ENCODE measurements at regions not wholly inside any gene's neighbourhood (a gene's known extent, or its start where the extent isn't known, plus 50 kb on each side); places are given as distances from the start of the nearest gene placed in this dataset.

DNA sequence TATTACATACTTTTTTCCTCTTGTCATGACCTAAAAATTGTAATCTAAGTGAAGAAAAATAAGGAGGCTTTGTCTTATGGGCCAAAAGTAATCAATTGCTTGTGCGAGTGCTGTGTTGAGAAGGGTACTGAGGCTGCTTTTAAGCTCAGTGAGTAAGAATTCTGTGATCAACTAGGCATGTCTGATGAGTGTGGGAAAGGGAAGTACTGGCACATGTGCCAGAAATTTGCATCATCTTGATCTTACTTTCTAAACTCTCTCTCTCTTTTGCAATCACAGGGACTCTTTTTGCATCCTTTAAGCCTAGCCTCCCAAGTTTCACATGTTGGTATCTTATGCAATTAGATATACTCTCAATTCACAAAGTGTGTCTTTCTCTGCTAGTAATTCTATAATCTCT lies 329.9 kb downstream of the KIF4B start:
- TF ChIP-seq, protein P1, sequence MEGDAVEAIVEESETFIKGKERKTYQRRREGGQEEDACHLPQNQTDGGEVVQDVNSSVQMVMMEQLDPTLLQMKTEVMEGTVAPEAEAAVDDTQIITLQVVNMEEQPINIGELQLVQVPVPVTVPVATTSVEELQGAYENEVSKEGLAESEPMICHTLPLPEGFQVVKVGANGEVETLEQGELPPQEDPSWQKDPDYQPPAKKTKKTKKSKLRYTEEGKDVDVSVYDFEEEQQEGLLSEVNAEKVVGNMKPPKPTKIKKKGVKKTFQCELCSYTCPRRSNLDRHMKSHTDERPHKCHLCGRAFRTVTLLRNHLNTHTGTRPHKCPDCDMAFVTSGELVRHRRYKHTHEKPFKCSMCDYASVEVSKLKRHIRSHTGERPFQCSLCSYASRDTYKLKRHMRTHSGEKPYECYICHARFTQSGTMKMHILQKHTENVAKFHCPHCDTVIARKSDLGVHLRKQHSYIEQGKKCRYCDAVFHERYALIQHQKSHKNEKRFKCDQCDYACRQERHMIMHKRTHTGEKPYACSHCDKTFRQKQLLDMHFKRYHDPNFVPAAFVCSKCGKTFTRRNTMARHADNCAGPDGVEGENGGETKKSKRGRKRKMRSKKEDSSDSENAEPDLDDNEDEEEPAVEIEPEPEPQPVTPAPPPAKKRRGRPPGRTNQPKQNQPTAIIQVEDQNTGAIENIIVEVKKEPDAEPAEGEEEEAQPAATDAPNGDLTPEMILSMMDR (conservative IDR thresholded peaks at IDR 0.05) = no peak

DNA sequence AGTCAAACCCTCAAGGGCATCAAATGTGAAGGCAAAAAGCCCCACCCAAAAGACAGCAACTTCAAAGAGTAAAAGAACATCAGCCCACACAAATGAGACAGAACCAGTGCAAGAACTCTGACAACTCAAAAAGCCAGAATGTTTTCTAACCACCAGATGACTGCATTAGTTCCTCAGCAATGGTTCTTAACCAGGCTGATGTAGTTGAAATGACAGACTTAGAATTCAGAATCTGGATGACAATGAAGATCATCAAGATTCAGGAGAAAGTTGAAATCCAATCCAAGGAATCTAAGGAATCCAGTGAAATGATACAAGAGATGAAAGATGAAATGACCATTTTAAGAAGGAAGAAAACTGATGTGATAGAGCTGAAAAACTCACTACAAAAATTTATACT lies 339.7 kb downstream of the KIF4B start:
- H3K27ac ChIP-seq = no peak overlapping the region
- TF ChIP-seq, protein P1 (conservative IDR thresholded peaks at IDR 0.05) = no peak

More for the DNA sequence above, 329.9 kb downstream of the KIF4B start:
- H3K27ac ChIP-seq = no peak overlapping the region

DNA sequence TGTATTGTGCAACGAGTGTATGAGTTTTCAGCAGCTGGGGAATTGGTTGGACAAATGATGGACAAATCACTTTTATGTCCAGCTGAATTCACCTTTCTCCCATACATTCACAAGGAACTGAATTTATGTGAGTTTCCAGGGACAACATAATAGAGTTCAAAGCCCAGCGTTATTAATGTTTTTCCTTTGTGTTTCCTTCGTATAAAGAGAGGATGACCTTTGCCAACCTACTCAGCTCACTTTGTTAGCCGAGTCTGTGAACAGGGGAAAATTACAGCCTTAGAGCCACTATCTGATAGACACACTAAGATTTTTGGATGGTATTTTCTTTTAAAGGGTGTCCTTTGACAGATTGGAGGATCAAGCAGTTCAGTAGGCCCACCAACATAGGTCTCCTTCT lies 352.5 kb downstream of the KIF4B start:
- TF ChIP-seq, protein P1 (conservative IDR thresholded peaks at IDR 0.05) = no peak
- H3K27ac ChIP-seq = no peak overlapping the region

DNA sequence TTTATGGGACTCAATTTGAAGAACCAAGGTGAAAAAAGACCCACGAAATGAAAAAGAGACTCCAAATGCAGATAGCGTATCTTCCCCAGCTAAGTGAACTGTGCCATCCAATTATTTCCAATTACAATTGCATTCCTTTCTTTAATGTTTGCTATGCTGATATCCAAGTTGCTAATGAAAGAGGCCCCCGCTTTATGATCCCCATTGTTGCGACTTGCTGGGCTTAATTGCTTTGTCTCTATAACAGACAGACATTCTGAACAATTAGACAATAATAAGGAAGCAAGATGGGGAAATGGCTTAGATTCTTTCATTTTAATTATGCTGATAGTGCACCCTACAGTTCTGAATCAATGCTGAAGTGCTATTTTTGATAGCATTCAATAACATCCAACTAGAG lies 354.3 kb downstream of the KIF4B start:
- H3K27ac ChIP-seq = no peak overlapping the region
- TF ChIP-seq, protein P1 (conservative IDR thresholded peaks at IDR 0.05) = no peak

DNA sequence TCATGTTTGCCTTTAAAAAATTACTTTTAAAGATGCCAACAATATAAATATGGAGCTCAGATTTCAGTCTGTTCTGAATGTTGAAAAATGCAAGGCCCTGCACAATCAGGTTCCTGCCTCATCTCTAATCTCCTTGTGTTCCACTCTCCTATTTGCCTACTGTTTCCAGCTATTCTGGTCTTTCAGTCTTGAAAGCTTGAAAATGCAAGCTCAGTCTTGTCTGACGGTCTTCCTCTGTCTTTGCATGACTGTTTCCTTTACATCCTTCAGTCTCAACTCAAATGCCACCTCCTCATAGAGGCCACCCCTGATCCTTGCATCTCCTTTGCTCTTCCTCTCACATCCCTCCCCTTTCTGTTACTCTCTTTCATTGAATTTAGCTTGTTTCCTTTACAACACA lies 354.9 kb downstream of the KIF4B start:
- TF ChIP-seq, protein P1 (conservative IDR thresholded peaks at IDR 0.05) = no peak

DNA sequence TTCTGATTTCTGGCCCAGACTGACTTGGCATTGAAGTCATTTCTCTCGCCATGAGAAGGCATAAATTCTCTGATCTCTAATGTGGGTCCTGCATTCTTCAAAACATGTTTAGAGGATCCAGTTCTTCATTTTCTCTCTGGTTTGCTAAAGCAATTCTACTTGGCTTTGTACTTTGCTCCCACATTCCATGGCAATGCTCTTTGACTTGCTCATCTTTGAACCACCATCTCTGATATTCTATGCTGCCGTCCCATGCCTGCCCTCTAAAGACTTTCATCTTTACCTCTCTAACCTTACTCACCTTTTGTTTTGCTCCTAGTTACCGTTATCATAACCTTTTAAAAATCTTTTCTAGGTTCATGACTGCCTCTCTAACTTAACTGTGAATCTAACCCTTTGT lies 366.9 kb downstream of the KIF4B start:
- H3K27ac ChIP-seq = no peak overlapping the region
- TF ChIP-seq, protein P1 (conservative IDR thresholded peaks at IDR 0.05) = no peak

More for the DNA sequence above, 354.9 kb downstream of the KIF4B start:
- no peak overlapping the region for H3K27ac ChIP-seq

DNA sequence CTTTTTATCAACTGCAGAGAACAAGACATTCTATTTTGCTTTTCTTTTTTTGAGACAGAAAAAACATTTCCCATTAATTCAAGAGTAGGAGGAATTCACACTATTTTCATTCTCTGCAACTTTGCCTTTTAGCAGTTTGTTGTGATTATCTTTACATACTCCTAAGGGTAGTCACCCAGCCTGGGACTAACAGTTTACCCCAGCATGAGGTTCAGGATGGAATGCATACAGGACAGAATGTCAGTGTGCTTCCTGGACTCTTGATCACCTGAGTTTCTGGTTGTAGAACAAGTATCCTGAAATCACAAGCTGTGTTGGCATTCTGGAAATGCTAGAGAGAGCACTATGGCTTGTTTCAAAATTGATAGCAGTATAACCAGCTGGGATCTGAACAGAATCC lies 368.1 kb downstream of the KIF4B start:
- TF ChIP-seq, protein P1 (conservative IDR thresholded peaks at IDR 0.05) = no peak
- no peak overlapping the region for H3K27ac ChIP-seq

DNA sequence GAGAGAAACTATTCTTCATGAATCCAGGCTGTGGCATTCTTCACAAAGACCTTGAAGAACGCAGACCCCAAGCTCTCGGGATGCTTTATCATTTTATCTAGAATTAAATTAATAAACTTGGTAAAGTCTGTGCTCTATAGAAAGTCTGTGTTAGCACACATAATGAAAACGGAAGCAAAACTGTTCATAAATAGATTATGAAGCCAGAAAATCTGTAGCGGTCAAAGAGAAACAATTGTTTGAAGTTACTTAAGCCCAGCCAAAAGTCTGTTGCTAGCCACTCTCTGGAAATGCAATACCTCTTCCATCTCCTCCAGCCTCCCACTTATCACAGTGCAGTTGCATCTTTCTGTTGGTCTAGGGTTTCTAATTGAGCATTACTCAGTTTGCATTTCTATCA lies 375.9 kb downstream of the KIF4B start:
- no peak overlapping the region for H3K27ac ChIP-seq
- TF ChIP-seq, protein P1 (conservative IDR thresholded peaks at IDR 0.05) = no peak
